ENCODE measurements at regions not wholly inside any gene's neighbourhood (a gene's known extent, or its start where the extent isn't known, plus 50 kb on each side); places are given as distances from the start of the nearest gene placed in this dataset.

DNA sequence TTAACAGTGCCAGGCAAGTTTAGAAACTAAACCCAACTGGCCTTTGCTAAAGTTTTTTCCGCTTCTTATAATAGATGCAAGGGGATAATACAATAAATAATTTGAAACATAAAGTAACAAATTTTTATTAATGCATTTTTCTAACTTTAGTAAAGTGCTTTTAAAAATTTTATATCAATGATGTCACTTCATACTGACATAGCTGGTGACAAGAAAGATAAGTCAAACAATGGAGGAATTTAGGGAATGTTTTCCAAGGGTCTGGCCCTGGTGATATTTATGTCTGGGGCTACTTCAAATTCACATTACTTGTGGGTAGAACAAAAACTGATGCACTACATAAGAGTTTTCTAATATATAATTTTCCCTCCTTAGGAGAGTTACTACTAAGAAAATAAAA lies 61.2 kb upstream of the CBLN2 start:
- TF ChIP-seq POLR2AphosphoS5 (IDR thresholded peaks at IDR 0.05; ENCODE audit: low read depth, low read length), result no peak
- no peak for TF ChIP-seq POLR2A (IDR thresholded peaks at IDR 0.05; ENCODE audit: low read depth, low read length)
- TF ChIP-seq SPI1 (IDR thresholded peaks at IDR 0.05; ENCODE audit: low read depth, low read length), result no peak
- no peak for TF ChIP-seq POU2F2 (IDR thresholded peaks at IDR 0.05; ENCODE audit: low read depth, low read length)
- no peak for TF ChIP-seq TAF1 (IDR thresholded peaks at IDR 0.05; ENCODE audit: low read depth, low read length)
- no peak for TF ChIP-seq PAX5 (IDR thresholded peaks at IDR 0.05; ENCODE audit: insufficient read depth, low read length, severe bottlenecking)
